GM19455 (cell line): ENCODE measurements at regions not wholly inside any gene's neighbourhood (a gene's known extent, or its start where the extent isn't known, plus 50 kb on each side); places are given as distances from the start of the nearest gene placed in this dataset.

Source experiments
- ATAC-seq: cut with Tn5 transposase; IDR thresholded peaks from one replicate; pipeline ENCODE4 v1.9.1; 2021; ENCODE audit not compliant: unreplicated experiment

- ATAC-seq = no peak
These were observed 90.5 kb upstream of the TOMM7 start for GRCh38 chr7:22913158-22913557.

- ATAC-seq = no peak
These were observed 89.2 kb upstream of the TOMM7 start for GRCh38 chr7:22911889-22912288.

GRCh38 chr7:22909917-22910316, 87.3 kb upstream of the TOMM7 start:
- no peak for ATAC-seq

- ATAC-seq = no peak
These were observed 85.2 kb upstream of the TOMM7 start for GRCh38 chr7:22907805-22908204.

- ATAC-seq = no peak
These were observed 78.1 kb upstream of the TOMM7 start for GRCh38 chr7:22900784-22901183.

- ATAC-seq = no peak
These were observed 77.5 kb upstream of the TOMM7 start for GRCh38 chr7:22900101-22900500.

- ATAC-seq = no peak
These were observed 74.3 kb upstream of the TOMM7 start for GRCh38 chr7:22896917-22897316.

- ATAC-seq = no peak
These were observed 73.1 kb upstream of the TOMM7 start for GRCh38 chr7:22895828-22896165.

- no peak for ATAC-seq
These were observed 72.6 kb upstream of the TOMM7 start for GRCh38 chr7:22895140-22895827.

- no peak for ATAC-seq
These were observed 71.9 kb upstream of the TOMM7 start for GRCh38 chr7:22894546-22894945.

- ATAC-seq = no peak
These were observed 68.1 kb upstream of the TOMM7 start for GRCh38 chr7:22890773-22891172.

- peak; percentile 95 for ATAC-seq
These were observed 63.2 kb upstream of the TOMM7 start for GRCh38 chr7:22885797-22886261.

GRCh38 chr7:22884911-22885788, 62.5 kb upstream of the TOMM7 start:
- ATAC-seq = peak; percentile 51

- ATAC-seq = no peak
These were observed 59.5 kb upstream of the TOMM7 start for GRCh38 chr7:22882106-22882505.

- ATAC-seq = no peak
These were observed 57.2 kb upstream of the TOMM7 start for GRCh38 chr7:22879709-22880306.

- ATAC-seq = no peak
These were observed 56.6 kb upstream of the TOMM7 start for GRCh38 chr7:22879280-22879679.

- ATAC-seq = no peak
These were observed 54.5 kb upstream of the TOMM7 start for GRCh38 chr7:22876986-22877729.

- ATAC-seq = no peak
These were observed 52.8 kb upstream of the TOMM7 start for GRCh38 chr7:22875470-22875869.

GRCh38 chr7:22874904-22875303, 52.3 kb upstream of the TOMM7 start:
- no peak for ATAC-seq
